SU-DHL-6 (cell line): ENCODE measurements at regions not wholly inside any gene's neighbourhood (a gene's known extent, or its start where the extent isn't known, plus 50 kb on each side); places are given as distances from the start of the nearest gene placed in this dataset.

Experiments used
- CTCF ChIP-seq: fragments of 200-600 bp; sonication (generic); IDR thresholded peaks from one replicate; pipeline ENCODE4 v1.5.1; 2017; ENCODE audit warnings: antibody characterized with exemption, mild to moderate bottlenecking, low read length, moderate library complexity; ENCODE audit not compliant: insufficient read depth, poor library complexity, severe bottlenecking
- EZH2phosphoT487 ChIP-seq: fragments of 200-600 bp; sonication (generic), shearing (Covaris generic); conservative IDR thresholded peaks from 2 replicates; pipeline ENCODE4 v1.6.1; 2018; ENCODE audit warnings: mild to moderate bottlenecking, antibody characterized with exemption, low read length, moderate library complexity, mixed read lengths

GRCh38 chr6:10297832-10298231 lies 117.0 kb downstream of the TFAP2A start:
- no peak for TF ChIP-seq CTCF
- TF ChIP-seq EZH2phosphoT487, result no peak
